ENCODE measurements at regions not wholly inside any gene's neighbourhood (a gene's known extent, or its start where the extent isn't known, plus 50 kb on each side); places are given as distances from the start of the nearest gene placed in this dataset.

DNA sequence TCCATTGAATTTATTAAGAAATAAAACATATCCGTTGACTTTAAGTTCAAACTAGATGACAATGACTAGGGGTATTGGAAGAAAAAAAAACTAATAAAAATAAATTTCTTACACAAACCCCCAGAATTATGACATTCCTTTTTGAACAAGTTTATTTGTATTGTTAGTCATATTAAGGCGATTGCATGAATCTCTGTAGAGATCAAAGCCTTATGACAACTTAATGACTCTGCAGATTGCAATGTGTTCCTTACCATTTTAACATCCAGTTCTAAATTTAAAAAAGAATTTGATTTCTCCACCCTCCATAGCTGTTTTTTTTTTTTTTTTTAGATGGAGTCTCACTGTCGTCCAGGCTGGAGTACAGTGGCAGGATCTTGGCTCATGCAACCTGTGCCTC, 189.8 kb upstream of the CEP162 start:
- DNase-seq (no peak), ATAC-seq (no peak)
- Histone ChIP-seq H3K27ac (no peak overlapping the region), H3K4me3 (no peak overlapping the region), H3K9me3 (no peaks in the 10 kb centered on the region), H3K4me1 (no peaks in the 10 kb centered on the region), H3K27me3 (no peaks in the 10 kb centered on the region), H3K36me3 (no peaks in the 10 kb centered on the region)
- in situ Hi-C loops (cut with MboI; ENCODE audit: low sequenced_read_pairs in 4 of 4) = no loop called here
- no peak for TF ChIP-seq POLR2A (IDR thresholded peaks at IDR 0.05)
- TF ChIP-seq CTCF (IDR thresholded peaks at IDR 0.05 in 4 of 5, conservative IDR thresholded peaks at IDR 0.05 in 1 of 5) = no peak
- intact Hi-C loops (cut with DNase I; ENCODE audit: low total_unique reads) = loop anchor here (10.0 kb wide), 1 partner anchor 138 kb away; no protein-coding TSS in a partner anchor

DNA sequence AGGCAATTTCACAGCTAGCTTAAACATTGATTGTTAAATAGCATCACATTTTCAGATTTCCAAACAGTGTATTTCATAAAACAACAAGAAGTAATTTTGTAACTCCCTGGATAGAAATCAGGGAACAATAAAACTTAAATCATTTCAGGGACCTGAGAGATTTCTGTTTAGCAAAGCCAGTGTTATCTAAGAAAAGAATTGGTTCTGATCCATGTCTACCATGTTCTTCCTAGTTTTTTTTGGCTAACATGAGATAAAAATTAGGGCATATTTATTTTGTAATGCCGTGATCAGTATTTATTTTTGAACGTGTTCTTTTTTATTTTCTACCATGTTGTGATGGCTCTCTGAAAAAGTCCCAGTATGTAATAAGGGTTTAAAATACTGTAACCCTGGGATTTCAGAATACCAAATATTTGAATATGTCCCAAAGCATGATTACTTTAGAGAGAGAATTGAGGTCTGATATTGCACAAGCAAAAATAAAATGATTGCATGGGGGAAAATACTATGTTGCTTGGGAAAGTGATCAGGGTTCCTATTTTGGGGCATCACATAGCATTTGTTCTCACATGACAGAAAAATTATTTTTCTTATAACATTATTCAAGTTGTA, 188.7 kb upstream of the CEP162 start:
- Histone ChIP-seq H3K27me3 (no peaks in the 10 kb centered on the region), H3K9me3 (no peaks in the 10 kb centered on the region), H3K4me3 (no peak overlapping the region), H3K27ac (no peak overlapping the region), H3K36me3 (no peaks in the 10 kb centered on the region), H3K4me1 (no peaks in the 10 kb centered on the region)
- TF ChIP-seq POLR2A (IDR thresholded peaks at IDR 0.05) (no peak), CTCF (IDR thresholded peaks at IDR 0.05 in 4 of 5, conservative IDR thresholded peaks at IDR 0.05 in 1 of 5) (no peak)
- intact Hi-C loops (cut with DNase I; ENCODE audit: low total_unique reads) (loop anchor here (10.0 kb wide), 1 partner anchor 139 kb away; no protein-coding TSS in a partner anchor), in situ Hi-C loops (cut with MboI; ENCODE audit: low sequenced_read_pairs in 4 of 4) (no loop called here)
- no peak for DNase-seq
- ATAC-seq = peak in 1 of 2 donors; percentile 65

DNA sequence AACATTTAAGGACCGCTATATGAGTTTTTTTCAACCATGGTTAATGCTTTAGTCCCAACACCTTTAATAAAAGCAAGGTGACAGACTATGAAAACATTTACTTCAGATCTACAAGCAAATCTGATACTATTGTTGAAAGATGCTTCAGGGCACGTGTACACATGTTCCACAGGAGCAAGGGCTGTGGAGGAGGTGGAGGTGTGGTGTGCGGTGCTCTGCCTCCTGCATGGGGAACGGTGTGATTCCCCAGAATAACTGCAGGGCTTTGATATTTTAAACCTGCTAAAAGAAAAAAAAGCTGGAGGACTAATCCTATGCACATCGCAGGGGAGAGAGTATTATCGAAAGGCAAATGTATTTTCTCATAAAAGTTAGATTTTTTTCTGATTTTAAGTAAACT, 188.1 kb upstream of the CEP162 start:
- in situ Hi-C loops (cut with MboI; ENCODE audit: low sequenced_read_pairs in 4 of 4) (no loop called here), intact Hi-C loops (cut with DNase I; ENCODE audit: low total_unique reads) (loop anchor here (10.0 kb wide), 1 partner anchor 139 kb away; no protein-coding TSS in a partner anchor)
- H3K4me1 ChIP-seq = no peaks in the 10 kb centered on the region
- H3K4me3 ChIP-seq = no peak overlapping the region
- no peak for ATAC-seq
- H3K27ac ChIP-seq = no peak overlapping the region
- TF ChIP-seq POLR2A (IDR thresholded peaks at IDR 0.05) (no peak), CTCF (IDR thresholded peaks at IDR 0.05 in 4 of 5, conservative IDR thresholded peaks at IDR 0.05 in 1 of 5) (no peak)
- no peaks in the 10 kb centered on the region for H3K27me3 ChIP-seq
- no peak for DNase-seq
- no peaks in the 10 kb centered on the region for H3K36me3 ChIP-seq
- no peaks in the 10 kb centered on the region for H3K9me3 ChIP-seq

- Histone ChIP-seq H3K4me3 (no peak overlapping the region), H3K27ac (no peak overlapping the region), H3K36me3 (no peaks in the 10 kb centered on the region), H3K4me1 (no peaks in the 10 kb centered on the region), H3K9me3 (no peaks in the 10 kb centered on the region), H3K27me3 (no peaks in the 10 kb centered on the region)
- no peak for ATAC-seq
- TF ChIP-seq POLR2A (IDR thresholded peaks at IDR 0.05) (no peak), CTCF (IDR thresholded peaks at IDR 0.05 in 4 of 5, conservative IDR thresholded peaks at IDR 0.05 in 1 of 5) (no peak)
- no peak for DNase-seq
- intact Hi-C loops (cut with DNase I; ENCODE audit: low total_unique reads) = loop anchor here (10.0 kb wide), 1 partner anchor 140 kb away; no protein-coding TSS in a partner anchor
- in situ Hi-C loops (cut with MboI; ENCODE audit: low sequenced_read_pairs in 4 of 4) = no loop called here
Observed at GRCh38 chr6:84415068-84415467, 187.6 kb upstream of the CEP162 start.

GRCh38 chr6:84414531-84414930, 187.1 kb upstream of the CEP162 start:
- in situ Hi-C loops (cut with MboI; ENCODE audit: low sequenced_read_pairs in 4 of 4) = no loop called here
- intact Hi-C loops (cut with DNase I; ENCODE audit: low total_unique reads) = loop anchor here (10.0 kb wide), 1 partner anchor 140 kb away; no protein-coding TSS in a partner anchor

More at GRCh38 chr6:84414531-84414930, 187.1 kb upstream of the CEP162 start:
- no peak overlapping the region for H3K27ac ChIP-seq
- H3K4me1 ChIP-seq = no peaks in the 10 kb centered on the region
- DNase-seq (no peak), ATAC-seq (no peak)
- no peak overlapping the region for H3K4me3 ChIP-seq
- H3K36me3 ChIP-seq = no peaks in the 10 kb centered on the region
- H3K9me3 ChIP-seq = no peaks in the 10 kb centered on the region
- H3K27me3 ChIP-seq = no peaks in the 10 kb centered on the region
- no peak for TF ChIP-seq CTCF (IDR thresholded peaks at IDR 0.05 in 4 of 5, conservative IDR thresholded peaks at IDR 0.05 in 1 of 5)
- no peak for TF ChIP-seq POLR2A (IDR thresholded peaks at IDR 0.05)
